ENCODE measurements at regions not wholly inside any gene's neighbourhood (a gene's known extent, or its start where the extent isn't known, plus 50 kb on each side); places are given as distances from the start of the nearest gene placed in this dataset.

DNA sequence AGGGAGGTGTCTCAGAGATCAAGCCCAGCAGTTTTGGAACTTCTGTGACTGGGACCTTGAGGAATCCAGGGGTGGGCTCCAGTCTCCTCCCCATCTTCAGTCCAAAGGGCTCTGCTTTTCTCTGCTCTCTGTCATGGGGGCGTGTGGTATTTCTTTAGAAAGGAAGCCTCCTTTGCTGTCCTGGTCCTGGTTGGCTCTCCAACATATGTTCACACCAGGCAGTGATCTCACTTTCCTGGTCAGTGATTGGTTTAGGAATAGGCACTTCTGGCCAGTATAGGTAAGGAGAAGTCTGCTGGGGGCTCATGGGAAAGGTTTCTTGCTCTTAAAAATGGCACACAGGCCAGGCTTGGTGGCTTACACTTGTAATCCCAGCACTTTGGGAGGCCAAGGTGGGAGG is 115.5 kb upstream of the HAAO start:
- TF ChIP-seq, protein P1, sequence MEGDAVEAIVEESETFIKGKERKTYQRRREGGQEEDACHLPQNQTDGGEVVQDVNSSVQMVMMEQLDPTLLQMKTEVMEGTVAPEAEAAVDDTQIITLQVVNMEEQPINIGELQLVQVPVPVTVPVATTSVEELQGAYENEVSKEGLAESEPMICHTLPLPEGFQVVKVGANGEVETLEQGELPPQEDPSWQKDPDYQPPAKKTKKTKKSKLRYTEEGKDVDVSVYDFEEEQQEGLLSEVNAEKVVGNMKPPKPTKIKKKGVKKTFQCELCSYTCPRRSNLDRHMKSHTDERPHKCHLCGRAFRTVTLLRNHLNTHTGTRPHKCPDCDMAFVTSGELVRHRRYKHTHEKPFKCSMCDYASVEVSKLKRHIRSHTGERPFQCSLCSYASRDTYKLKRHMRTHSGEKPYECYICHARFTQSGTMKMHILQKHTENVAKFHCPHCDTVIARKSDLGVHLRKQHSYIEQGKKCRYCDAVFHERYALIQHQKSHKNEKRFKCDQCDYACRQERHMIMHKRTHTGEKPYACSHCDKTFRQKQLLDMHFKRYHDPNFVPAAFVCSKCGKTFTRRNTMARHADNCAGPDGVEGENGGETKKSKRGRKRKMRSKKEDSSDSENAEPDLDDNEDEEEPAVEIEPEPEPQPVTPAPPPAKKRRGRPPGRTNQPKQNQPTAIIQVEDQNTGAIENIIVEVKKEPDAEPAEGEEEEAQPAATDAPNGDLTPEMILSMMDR (conservative IDR thresholded peaks at IDR 0.05) = no peak
- TF ChIP-seq EZH2 (IDR thresholded peaks at IDR 0.05; ENCODE audit: low read depth) = no peak

All from PC-9 (cell line).